Lung (tissue), 11 donors: ENCODE measurements at regions not wholly inside any gene's neighbourhood (a gene's known extent, or its start where the extent isn't known, plus 50 kb on each side); places are given as distances from the start of the nearest gene placed in this dataset.

Experiments
- ATAC-seq: fragments of 200-7000 bp; cut with Tn5 transposase; one replicate; pipeline ENCODE4 v1.9.1; 2020; ENCODE audit warnings: moderate number of reproducible peaks; ENCODE audit not compliant: insufficient read depth, low FRiP score
- DNase-seq, 3 donors: peaks; one replicate each; pipeline ENCODE4 v3.0.0-alpha.2; 2013 to 2017
- H3K27ac ChIP-seq, 2 donors: one replicate each; pipeline ENCODE4 v1.5.1; 2013; ENCODE audit warnings: mild to moderate bottlenecking in 2 of 2, moderate library complexity in 2 of 2, control low read depth in 1 of 2, inconsistent platforms in 1 of 2, low read depth in 1 of 2, low read length in 1 of 2
- H3K27me3 ChIP-seq, 3 donors: one replicate each; pipeline ENCODE4 v1.5.1; 2013; ENCODE audit warnings: low read length in 2 of 3; ENCODE audit not compliant: control insufficient read depth in 3 of 3, insufficient read depth in 3 of 3
- H3K36me3 ChIP-seq, 4 donors: one replicate each; pipeline ENCODE4 v1.5.1; 2013; ENCODE audit warnings: low read length in 4 of 4, mild to moderate bottlenecking in 1 of 4, moderate library complexity in 1 of 4; ENCODE audit not compliant: control insufficient read depth in 4 of 4, insufficient read depth in 4 of 4
- H3K4me1 ChIP-seq, 5 donors: one replicate each; pipeline ENCODE4 v1.5.1; 2013; ENCODE audit warnings: low read length in 5 of 5, mild to moderate bottlenecking in 2 of 5, moderate library complexity in 1 of 5; ENCODE audit not compliant: control insufficient read depth in 5 of 5, insufficient read depth in 5 of 5
- H3K4me3 ChIP-seq: one replicate; pipeline ENCODE4 v1.5.1; 2013; ENCODE audit warnings: mild to moderate bottlenecking, control low read depth, moderate library complexity
- H3K9ac ChIP-seq, 2 donors: one replicate each; pipeline ENCODE4 v1.5.1; 2013; ENCODE audit warnings: low read length in 2 of 2, control low read depth in 1 of 2; ENCODE audit not compliant: insufficient read depth in 1 of 2
- H3K9me3 ChIP-seq, 4 donors: one replicate each; pipeline ENCODE4 v1.5.1; 2013; ENCODE audit warnings: low read length in 3 of 4, mild to moderate bottlenecking in 1 of 4, moderate library complexity in 1 of 4; ENCODE audit not compliant: control insufficient read depth in 4 of 4, insufficient read depth in 3 of 4
- WGBS, 2 donors: extraction: QIAGEN DNeasy Blood & Tissue Kit; methylation state at CpG; one replicate each; pipeline ENCODE4 v1.1.7; 2013; 5-methylcytosine and 5-hydroxymethylcytosine counted together
- TF ChIP-seq, protein P1 (sequence below): IDR thresholded peaks from 2 replicates; pipeline ENCODE4 v1.5.1; 2012; ENCODE audit warnings: mild to moderate bottlenecking; ENCODE audit errors: control extremely low read depth, extremely low read depth
- donor health status: control.
- donor health status: control.
- donor health status: Bipolar disorder and iron deficiency.
- donor health status: healthy.
- donor health status: DM: yes; HTN: yes; CAD: no.

DNA sequence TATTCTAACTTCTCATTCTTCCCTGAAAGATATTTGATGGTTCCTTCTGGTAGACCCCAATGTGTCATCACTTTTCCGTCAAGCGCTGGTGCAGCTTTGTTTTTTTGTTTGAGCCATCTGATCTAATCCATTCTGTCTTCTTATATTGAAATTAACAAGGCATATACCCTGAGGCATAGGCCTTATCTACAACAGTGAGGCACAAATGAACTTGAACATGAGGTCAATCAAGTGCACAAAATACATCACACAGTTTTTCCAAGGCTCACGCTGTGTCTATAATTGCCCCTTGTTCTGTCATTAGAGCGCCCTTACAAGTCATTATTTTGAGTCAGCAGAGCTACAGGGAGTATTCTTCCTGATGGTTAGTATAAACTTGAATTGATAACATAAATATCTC, 406.6 kb downstream of the MAT2B start:
- 87 to 95% methylated on average over 4 of the region's 4 CpGs for WGBS, 2 donors
- Histone ChIP-seq H3K9ac (no peak overlapping the region), H3K4me1 (peaks cover 0 to 7% (median 0%) of the 10 kb centered on the region in 5 donors), H3K36me3 (no peaks in the 10 kb centered on the region), H3K9me3 (no peaks in the 10 kb centered on the region), H3K4me3 (no peak overlapping the region), H3K27me3 (no peaks in the 10 kb centered on the region), H3K27ac (no peak overlapping the region)
- no peak for DNase-seq
- ATAC-seq: no peak
- TF ChIP-seq, protein P1, sequence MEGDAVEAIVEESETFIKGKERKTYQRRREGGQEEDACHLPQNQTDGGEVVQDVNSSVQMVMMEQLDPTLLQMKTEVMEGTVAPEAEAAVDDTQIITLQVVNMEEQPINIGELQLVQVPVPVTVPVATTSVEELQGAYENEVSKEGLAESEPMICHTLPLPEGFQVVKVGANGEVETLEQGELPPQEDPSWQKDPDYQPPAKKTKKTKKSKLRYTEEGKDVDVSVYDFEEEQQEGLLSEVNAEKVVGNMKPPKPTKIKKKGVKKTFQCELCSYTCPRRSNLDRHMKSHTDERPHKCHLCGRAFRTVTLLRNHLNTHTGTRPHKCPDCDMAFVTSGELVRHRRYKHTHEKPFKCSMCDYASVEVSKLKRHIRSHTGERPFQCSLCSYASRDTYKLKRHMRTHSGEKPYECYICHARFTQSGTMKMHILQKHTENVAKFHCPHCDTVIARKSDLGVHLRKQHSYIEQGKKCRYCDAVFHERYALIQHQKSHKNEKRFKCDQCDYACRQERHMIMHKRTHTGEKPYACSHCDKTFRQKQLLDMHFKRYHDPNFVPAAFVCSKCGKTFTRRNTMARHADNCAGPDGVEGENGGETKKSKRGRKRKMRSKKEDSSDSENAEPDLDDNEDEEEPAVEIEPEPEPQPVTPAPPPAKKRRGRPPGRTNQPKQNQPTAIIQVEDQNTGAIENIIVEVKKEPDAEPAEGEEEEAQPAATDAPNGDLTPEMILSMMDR: no peak

DNA sequence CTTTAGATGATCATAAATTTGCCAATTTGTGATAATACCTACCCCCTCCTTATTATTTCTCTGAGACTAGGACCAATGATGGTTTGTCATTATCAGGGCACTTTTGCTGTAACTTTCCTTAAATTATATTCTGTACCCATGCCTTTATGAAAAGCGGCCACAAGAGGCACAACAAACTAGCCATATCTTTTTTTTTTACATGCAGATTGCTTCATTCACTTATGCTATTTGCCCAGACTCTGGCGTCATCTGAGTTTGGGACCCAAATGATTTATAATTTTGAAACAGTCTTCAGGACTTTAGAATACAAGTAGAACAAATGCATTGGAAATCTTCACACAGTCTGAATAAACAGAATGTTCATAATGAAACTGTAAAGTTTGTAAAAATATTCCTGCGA, 408.1 kb downstream of the MAT2B start:
- 59 to 71% methylated on average over 3 of the region's 3 CpGs for WGBS, 2 donors
- H3K4me1 ChIP-seq: peaks cover 0 to 7% (median 0%) of the 10 kb centered on the region in 5 donors
- DNase-seq: no peak
- TF ChIP-seq, protein P1: no peak
- no peak overlapping the region for H3K4me3 ChIP-seq
- no peaks in the 10 kb centered on the region for H3K9me3 ChIP-seq
- no peaks in the 10 kb centered on the region for H3K36me3 ChIP-seq
- ATAC-seq: no peak
- H3K27ac ChIP-seq: no peak overlapping the region
- no peaks in the 10 kb centered on the region for H3K27me3 ChIP-seq
- no peak overlapping the region for H3K9ac ChIP-seq

DNA sequence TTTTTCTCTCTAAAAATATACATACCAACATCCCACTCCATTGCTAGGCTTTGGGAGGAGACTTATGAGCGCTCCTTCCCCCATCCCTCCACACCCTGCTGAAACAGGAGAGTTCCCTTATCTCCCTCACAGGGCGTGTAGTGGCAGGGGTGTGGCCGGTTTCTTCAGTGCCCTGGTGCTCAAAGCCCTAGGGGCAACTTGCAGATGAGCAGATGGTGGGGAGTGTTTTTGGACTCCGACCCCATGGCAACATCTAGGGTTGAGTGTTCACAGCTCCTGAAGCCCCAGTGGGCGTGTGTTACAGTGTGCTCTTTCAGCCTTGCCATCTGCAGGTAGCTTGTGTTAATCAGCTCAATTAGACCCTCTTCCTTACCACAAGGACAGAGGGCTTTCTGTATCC, 409.5 kb downstream of the MAT2B start:
- no peak overlapping the region for H3K9ac ChIP-seq

More for the DNA sequence above, 409.5 kb downstream of the MAT2B start:
- H3K4me1 ChIP-seq: peaks cover 0 to 7% (median 0%) of the 10 kb centered on the region in 5 donors
- H3K27ac ChIP-seq: no peak overlapping the region
- H3K36me3 ChIP-seq: no peaks in the 10 kb centered on the region
- no peaks in the 10 kb centered on the region for H3K27me3 ChIP-seq
- DNase-seq (no peak), ATAC-seq (no peak)
- H3K9me3 ChIP-seq: no peaks in the 10 kb centered on the region
- WGBS, 2 donors: 33 to 60% methylated on average over 5 of the region's 5 CpGs
- TF ChIP-seq, protein P1: no peak
- no peak overlapping the region for H3K4me3 ChIP-seq
